ENCODE measurements at regions not wholly inside any gene's neighbourhood (a gene's known extent, or its start where the extent isn't known, plus 50 kb on each side); places are given as distances from the start of the nearest gene placed in this dataset.

- Histone ChIP-seq H3K27me3 (peaks cover 0 to 13% of the 10 kb centered on the region in 2 donors), H3K27ac (no peak overlapping the region), H3K36me3 (no peaks in the 10 kb centered on the region), H3K4me1 (peaks cover 0 to 3% (median 0%) of the 10 kb centered on the region in 4 donors), H3K9me3 (peaks cover 0 to 30% (median 22%) of the 10 kb centered on the region in 3 donors), H3K4me3 (no peak overlapping the region)
- no peak for DNase-seq
- TF ChIP-seq, protein P1, sequence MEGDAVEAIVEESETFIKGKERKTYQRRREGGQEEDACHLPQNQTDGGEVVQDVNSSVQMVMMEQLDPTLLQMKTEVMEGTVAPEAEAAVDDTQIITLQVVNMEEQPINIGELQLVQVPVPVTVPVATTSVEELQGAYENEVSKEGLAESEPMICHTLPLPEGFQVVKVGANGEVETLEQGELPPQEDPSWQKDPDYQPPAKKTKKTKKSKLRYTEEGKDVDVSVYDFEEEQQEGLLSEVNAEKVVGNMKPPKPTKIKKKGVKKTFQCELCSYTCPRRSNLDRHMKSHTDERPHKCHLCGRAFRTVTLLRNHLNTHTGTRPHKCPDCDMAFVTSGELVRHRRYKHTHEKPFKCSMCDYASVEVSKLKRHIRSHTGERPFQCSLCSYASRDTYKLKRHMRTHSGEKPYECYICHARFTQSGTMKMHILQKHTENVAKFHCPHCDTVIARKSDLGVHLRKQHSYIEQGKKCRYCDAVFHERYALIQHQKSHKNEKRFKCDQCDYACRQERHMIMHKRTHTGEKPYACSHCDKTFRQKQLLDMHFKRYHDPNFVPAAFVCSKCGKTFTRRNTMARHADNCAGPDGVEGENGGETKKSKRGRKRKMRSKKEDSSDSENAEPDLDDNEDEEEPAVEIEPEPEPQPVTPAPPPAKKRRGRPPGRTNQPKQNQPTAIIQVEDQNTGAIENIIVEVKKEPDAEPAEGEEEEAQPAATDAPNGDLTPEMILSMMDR (IDR thresholded peaks at IDR 0.05), result no peak
- intact Hi-C loops (cut with DNase I; ENCODE audit: low total_unique reads), result no loop called here
Observed at GRCh38 chr21:41580758-41581554, 73.0 kb upstream of the TMPRSS2 start.

DNA sequence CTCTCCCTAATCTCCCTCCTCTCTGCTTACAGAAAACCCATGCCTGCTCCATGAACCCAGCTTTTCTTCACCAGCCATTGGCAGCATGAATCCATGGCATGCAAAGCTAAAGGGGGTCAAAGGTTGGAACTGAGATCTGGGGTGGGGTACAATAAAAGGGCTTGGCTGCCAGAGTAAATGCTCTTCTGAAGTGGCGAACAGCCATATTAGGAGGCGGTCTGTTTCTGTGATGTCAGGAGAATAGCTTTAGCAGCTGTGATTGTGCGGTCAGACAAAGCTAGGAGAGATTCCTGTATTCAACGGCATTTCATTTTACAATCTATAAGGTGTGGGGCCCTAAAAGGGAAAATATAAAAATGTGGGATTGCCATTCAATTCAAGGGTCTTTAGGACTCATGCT lies 71.7 kb upstream of the TMPRSS2 start:
- TF ChIP-seq, protein P1 (IDR thresholded peaks at IDR 0.05), result no peak
- DNase-seq, result no peak
- Histone ChIP-seq H3K36me3 (no peaks in the 10 kb centered on the region), H3K4me1 (peaks cover 0 to 3% (median 0%) of the 10 kb centered on the region in 4 donors), H3K27ac (no peak overlapping the region), H3K27me3 (peaks cover 0 to 13% of the 10 kb centered on the region in 2 donors), H3K9me3 (peaks cover 0 to 34% (median 22%) of the 10 kb centered on the region in 3 donors), H3K4me3 (no peak overlapping the region)
- intact Hi-C loops (cut with DNase I; ENCODE audit: low total_unique reads), result no loop called here

DNA sequence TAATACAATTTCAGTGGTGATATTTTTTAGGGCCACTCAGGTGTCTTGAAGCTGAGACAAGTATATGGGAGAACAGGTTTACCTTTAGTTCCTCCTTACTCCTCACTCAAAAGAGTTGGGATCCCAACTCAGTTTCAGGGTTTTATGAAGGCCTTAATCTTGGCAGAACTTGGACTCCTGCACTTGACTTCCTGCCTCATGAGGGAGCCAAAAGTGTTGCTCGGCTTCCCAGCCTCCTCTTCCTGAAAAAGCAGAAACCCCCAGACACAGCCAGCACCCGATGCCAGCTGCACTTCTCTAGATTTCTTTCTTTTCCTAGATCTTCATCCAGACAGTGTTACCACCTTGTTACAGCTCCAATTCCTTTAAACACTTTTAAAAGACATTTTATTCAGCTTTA lies 70.8 kb upstream of the TMPRSS2 start:
- intact Hi-C loops (cut with DNase I; ENCODE audit: low total_unique reads), result no loop called here
- Histone ChIP-seq H3K4me1 (peaks cover 0 to 3% (median 0%) of the 10 kb centered on the region in 4 donors), H3K27me3 (peaks cover 0 to 12% of the 10 kb centered on the region in 2 donors), H3K27ac (no peak overlapping the region), H3K36me3 (no peaks in the 10 kb centered on the region), H3K4me3 (no peak overlapping the region), H3K9me3 (peaks cover 0 to 39% (median 22%) of the 10 kb centered on the region in 3 donors)
- no peak for DNase-seq
- TF ChIP-seq, protein P1 (IDR thresholded peaks at IDR 0.05), result no peak

- H3K27me3 ChIP-seq, result peaks cover 0 to 6% of the 10 kb centered on the region in 2 donors
- no peak for DNase-seq
- H3K27ac ChIP-seq, result no peak overlapping the region
- no peak overlapping the region for H3K4me3 ChIP-seq
- no peaks in the 10 kb centered on the region for H3K36me3 ChIP-seq
- H3K9me3 ChIP-seq, result peaks cover 0 to 39% (median 22%) of the 10 kb centered on the region in 3 donors
- H3K4me1 ChIP-seq, result no peaks in the 10 kb centered on the region
- TF ChIP-seq, protein P1 (IDR thresholded peaks at IDR 0.05), result no peak
- intact Hi-C loops (cut with DNase I; ENCODE audit: low total_unique reads), result no loop called here
Observed at GRCh38 chr21:41578083-41578482, 70.1 kb upstream of the TMPRSS2 start.

DNA sequence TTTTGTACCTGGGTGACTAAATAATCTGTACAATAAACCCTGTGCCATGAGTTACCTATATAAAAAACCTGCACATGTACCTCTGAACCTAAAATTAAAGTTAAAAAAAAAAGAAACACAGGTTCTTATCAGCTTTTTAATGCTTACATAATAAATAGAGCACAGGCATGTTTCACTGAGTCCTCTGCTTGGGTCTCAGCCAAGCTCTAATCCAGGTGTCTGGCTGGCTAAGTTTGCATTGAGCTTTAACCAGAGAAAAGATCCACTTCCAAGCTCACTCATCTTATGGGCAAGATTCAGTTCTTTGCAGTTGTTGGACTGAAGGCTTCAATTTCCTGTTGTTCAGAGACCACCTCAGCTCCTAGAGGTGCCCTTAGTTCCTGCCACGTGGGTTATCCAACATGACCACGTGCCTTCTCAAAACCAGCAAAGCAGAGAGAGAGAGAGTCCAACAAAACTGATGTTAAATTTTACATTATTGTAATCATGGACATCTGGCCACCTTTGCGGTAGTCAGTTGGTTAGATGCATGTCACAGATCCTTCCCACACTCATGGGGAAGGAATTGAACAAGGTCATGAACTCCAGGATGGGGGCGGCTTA lies 68.2 kb upstream of the TMPRSS2 start:
- no peaks in the 10 kb centered on the region for H3K27me3 ChIP-seq
- TF ChIP-seq, protein P1 (IDR thresholded peaks at IDR 0.05), result no peak
- no peak overlapping the region for H3K27ac ChIP-seq
- H3K9me3 ChIP-seq, result peaks cover 3 to 53% (median 32%) of the 10 kb centered on the region in 3 donors
- no peaks in the 10 kb centered on the region for H3K36me3 ChIP-seq
- H3K4me1 ChIP-seq, result no peaks in the 10 kb centered on the region
- DNase-seq, result no peak
- intact Hi-C loops (cut with DNase I; ENCODE audit: low total_unique reads), result no loop called here
- H3K4me3 ChIP-seq, result no peak overlapping the region
